GM18907 (cell line): ENCODE measurements at regions not wholly inside any gene's neighbourhood (a gene's known extent, or its start where the extent isn't known, plus 50 kb on each side); places are given as distances from the start of the nearest gene placed in this dataset.
A peak's percentile ranks its signal among the peaks of the same experiment; 100 is the strongest.

Source experiments
- ATAC-seq: cut with Tn5 transposase; IDR thresholded peaks from one replicate; pipeline ENCODE4 v1.9.1; 2021; ENCODE audit warnings: mild to moderate bottlenecking, moderate library complexity; ENCODE audit not compliant: unreplicated experiment

DNA sequence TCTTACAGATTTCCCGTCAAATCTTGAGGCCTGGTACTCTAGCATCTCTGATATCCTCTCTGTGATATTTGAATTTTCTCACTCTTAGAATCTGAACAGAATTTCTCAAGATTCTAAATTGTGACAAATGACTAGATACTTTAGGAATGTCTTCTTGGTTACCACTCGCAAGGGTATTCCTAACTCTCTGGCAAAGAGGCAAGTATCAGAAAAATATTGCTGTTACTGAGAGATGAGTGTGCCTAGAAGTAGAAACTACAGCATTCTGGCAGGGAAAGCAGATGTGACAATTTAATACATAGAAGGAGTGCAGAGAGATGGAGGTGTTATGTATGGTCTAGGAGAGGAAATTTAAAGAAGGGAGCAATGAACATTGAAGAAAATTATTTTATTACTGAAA is 467.8 kb downstream of the LRIG3 start:
- no peak for ATAC-seq

DNA sequence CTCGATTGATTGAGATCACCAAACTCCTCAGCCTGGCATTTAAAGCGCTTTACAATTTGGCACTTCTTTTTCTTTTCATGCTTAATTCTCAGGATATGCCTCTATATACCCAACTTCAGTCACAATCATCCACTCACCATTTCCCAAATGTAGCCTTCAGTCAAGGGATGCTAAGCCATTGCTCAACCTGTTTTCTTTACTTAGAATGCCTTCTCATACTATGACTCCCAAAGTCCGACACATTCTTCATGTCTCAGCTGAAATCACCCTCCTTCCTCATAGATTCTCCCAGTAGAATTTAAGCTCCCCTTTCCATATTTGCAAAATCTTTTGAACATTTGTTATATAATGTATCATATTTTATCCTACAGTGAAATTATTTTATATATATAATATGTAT is 467.0 kb downstream of the LRIG3 start:
- no peak for ATAC-seq

DNA sequence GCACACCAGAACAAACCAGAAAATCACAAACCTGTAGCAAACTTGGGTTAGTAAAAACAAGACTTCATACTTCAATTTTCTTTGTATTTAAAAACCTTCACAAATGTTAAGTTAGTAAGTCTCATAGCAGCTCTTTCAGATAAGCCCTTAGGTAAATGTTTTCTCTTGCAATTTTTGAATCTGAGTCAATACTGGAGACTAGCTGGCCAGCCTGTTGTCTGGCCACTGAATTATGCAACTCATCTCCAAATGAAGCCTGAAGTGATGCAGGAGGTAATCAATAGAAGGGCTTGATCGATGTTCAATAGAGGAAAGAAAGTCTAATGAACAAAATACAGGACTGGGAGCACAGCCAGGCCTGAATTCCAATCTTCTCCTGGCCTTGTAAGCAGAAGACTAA is 465.2 kb downstream of the LRIG3 start:
- no peak for ATAC-seq

GRCh38 chr12:58458102-58458501 is 462.2 kb downstream of the LRIG3 start:
- ATAC-seq: no peak

DNA sequence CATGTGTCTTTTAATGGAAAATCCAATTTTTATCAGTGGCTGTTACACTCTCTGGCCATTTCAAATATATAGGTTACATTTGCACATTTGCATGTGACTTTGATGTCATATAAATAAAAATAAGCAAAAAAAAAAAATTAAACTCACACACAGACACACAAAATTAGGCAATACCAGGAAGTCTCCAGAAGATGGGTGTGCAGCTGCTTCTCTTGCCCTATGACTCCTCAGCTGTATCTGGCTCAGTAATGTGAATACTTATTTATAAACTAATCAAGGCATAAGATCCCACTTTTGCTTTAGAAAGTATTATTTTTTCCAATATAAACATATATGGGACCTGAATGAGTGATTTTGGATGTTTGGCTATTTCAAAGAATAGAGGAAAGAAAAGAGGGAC is 461.1 kb downstream of the LRIG3 start:
- ATAC-seq: no peak

- ATAC-seq: no peak
Measured at GRCh38 chr12:58463051-58463450, 457.3 kb downstream of the LRIG3 start.

DNA sequence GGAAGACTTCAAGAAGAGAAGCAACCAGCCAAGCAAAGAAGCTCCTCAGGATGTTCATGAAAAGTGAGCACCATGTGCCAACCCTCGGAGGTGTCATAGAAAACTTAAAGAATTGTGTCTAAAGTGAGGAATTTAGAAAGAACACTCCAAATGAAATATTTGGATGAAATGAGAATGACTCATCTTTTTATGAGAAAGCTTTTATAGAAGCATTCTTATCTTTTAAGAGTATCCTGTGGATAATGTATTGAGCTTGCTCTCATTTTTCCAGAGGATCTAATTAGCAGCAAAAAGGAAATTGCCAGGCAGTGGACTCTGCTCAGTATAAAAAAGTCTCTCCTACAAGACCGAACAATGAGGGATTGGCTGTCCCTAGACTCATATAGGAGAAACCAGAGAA is 454.9 kb downstream of the LRIG3 start:
- ATAC-seq: no peak

GRCh38 chr12:58470266-58471010 is 449.9 kb downstream of the LRIG3 start:
- peak; percentile 82 for ATAC-seq

- ATAC-seq: no peak
Measured at GRCh38 chr12:58479401-58479800, 440.9 kb downstream of the LRIG3 start.

DNA sequence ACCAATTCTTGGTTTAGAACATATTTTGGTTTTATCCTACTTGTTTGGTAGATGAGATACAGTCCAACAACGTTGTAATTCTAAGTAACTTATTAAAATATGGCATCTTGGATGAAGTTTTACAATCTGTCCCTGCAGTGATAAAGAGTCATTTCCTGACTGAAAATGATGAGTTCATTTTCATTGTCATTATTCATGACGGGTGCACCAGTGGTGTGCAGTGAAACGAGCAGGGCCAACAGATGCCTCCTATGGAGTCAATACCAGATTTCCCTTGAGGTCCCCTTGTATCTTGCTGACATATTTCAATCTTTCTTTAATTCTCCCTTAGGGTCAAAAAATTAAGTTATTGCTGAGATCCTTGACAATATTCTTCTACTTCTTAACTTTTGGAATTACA is 438.5 kb downstream of the LRIG3 start:
- ATAC-seq: no peak

DNA sequence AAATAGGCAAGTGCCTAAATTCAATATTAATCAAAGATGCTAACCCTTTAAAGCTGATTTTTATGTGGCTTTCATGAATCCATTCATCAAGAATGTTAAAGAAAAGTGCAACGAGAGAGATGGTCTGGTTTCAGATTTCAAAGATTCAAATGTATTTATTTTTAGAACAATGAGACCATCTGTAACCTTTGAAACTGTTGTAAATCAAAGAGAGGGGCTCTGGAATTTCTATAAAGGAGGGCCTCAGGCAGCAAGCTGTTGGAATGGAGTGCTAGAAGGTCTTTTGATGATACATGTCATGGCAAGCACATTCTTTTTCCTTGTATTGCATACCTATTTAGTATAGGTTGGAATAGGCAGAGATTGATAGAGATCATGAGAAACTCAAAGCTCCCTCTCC is 433.0 kb downstream of the LRIG3 start:
- no peak for ATAC-seq

DNA sequence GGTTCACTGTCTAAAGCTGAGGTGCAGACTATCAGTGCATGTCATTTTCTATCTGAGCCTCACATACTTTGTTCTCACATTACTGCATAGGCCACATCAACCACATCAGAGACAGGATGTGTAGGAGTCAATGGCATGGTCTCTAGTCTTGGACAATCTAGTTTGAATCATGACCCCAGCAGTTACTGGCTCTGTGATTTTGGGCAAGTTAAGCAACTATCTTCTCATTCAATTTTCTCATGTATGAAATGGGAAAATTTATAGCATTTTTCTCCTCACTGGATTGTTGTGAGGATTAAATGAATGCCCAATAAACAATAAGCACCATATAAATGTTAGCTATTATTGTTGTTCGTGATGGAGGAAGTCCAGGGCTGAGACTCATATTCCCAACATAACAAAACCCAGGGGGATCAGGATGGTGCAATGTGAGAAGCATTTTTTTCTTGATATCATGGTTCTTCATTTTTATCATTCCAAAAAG is 432.6 kb downstream of the LRIG3 start:
- ATAC-seq: no peak

GRCh38 chr12:58489394-58489793 is 430.9 kb downstream of the LRIG3 start:
- ATAC-seq: no peak

DNA sequence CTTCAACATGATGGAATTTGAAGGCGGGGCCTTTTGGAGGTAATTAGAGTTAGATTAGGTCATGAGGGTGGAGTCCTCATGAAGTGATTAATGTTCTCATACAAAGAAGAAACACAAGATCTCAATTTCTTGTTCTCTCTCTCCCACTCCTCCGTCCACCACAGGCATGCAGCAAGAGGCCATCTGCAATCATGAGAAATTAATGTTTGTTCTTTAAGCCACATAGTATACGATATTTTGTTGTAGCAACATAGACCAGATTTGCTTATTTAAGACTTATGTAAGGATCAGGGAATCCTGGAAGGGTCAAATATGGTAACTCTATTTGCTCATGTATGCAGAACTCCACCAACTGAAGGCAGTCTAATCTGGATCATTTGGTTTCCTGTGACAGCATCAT is 429.0 kb downstream of the LRIG3 start:
- ATAC-seq: no peak

DNA sequence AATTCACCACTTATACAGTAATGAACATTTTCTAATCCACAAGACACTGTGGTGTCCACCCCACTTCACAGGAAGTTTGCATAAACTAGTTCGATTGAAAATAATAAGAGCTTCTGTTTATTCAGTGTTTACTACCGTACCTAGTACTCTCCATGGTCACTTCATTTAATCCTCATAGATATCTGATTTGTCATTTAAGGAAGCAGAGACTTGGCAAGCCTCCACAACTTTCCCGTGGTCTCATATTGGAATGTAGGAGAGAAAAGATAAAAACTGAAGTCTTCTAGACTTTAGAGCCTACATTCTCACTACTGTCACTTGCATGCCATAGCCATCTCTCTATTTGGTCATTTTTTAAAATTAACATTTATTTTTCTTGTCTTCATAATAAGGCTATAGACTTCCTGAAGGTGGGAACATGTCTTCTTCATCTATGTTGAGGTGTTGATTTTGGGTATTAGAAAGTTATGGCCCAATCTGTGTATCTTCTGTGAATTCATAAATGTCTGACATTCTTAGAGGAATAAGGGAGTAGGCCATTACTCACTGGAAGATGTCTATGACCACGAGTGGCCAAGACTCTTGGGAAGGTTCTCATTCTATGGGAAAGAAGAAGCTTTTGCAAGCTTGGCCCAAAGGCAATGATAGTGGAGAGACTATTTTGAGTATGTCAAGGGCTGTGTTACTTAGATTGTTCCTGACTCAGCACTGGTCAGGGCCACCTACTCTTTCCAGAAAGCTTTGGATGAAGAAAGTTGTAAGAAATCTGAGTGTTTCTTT is 423.7 kb downstream of the LRIG3 start:
- no peak for ATAC-seq

GRCh38 chr12:58500399-58500798 is 419.9 kb downstream of the LRIG3 start:
- no peak for ATAC-seq

DNA sequence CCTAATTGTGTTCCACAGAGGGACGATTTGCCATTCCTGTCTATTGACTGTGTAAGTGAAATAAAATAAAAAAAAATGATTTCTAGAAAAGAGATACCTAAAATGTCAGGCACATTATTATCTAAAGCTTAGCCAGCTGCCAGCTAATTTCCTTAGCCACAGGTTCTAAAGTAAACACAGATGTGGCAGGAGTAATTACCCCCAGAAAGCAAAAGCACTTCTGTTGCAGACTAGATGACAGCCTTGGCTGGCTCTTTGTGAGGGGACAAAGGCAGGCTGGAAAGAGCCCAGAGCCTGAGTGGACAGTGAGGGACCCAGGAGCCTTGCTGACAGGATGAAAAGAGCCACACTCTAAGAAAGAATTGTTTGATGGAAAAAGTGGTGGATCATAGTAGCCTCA is 418.1 kb downstream of the LRIG3 start:
- no peak for ATAC-seq

GRCh38 chr12:58502841-58503240 is 417.5 kb downstream of the LRIG3 start:
- ATAC-seq: no peak

DNA sequence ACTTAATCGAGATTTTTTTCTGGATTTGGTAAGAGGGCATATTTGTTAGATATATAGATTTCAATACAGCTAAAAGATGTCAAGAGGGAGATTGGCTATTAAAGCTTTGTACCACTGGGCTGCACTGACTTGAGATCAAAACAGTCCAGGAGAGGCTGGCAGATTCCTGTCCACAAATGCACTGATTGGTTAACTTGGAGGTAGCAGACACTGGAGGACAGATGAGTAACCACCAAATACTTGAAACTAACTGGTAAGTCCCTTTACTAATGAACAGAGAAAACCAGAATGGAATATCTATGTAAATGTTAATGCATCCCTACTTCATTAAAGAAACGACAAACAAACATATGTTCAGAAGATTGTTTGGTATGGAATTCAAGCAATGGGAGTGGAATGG is 416.6 kb downstream of the LRIG3 start:
- ATAC-seq: no peak

- no peak for ATAC-seq
Measured at GRCh38 chr12:58504143-58504938, 416.0 kb downstream of the LRIG3 start.

DNA sequence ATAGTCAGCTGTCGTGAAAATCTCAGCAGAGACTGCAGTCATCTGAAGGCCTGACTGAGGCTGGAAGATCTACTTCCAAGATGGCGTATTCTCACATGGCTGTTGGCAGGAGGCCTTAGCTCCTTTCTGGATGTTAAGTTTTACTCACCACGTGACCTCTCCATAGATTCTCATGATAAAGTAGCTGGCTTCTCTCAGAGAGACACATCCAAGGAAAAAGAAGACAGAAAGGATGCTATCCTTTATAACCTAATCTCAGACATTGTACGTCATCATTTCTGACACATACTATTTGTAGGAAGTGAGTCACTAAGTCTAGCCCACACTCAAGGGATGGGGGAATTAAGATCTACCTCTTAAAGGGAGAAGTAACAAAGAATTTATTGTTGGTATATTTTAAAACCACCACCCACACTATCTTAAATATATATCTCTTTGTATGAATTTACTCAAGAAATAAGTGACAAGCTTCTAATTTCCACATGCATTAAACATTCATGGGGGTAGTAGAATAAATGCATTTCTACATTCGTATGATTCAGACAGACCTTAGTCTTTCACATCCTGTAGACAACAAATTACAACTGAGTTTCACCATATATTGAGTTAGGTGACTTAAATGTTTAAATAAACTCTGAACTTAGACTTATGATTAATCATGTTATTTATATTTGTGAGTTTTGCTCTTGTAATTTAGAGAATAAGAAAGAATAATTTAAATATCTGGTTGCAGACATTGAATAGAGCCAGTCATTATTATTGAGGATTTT is 411.0 kb downstream of the LRIG3 start:
- ATAC-seq: no peak
